Uterus (tissue), 3 donors: ENCODE measurements at regions not wholly inside any gene's neighbourhood (a gene's known extent, or its start where the extent isn't known, plus 50 kb on each side); places are given as distances from the start of the nearest gene placed in this dataset.

ENCODE experiments used
- DNase-seq, 2 donors: peaks; one replicate each; pipeline ENCODE4 v3.0.0-alpha.2; 2019 to 2020
- H3K27ac ChIP-seq, 2 donors: fragments of 200-600 bp; sonication (generic); 1 replicate in 1 of 2; 2 replicates in 1 of 2; pipeline ENCODE4 v1.5.1; 2016 to 2018
- H3K27me3 ChIP-seq, 2 donors: fragments of 200-600 bp; sonication (generic); one replicate each; pipeline ENCODE4 v1.5.1; 2018 to 2019; ENCODE audit warnings: control low read depth in 1 of 2
- H3K36me3 ChIP-seq, 2 donors: fragments of 200-600 bp; sonication (generic); one replicate each; pipeline ENCODE4 v1.5.1; 2019; ENCODE audit warnings: control low read depth in 1 of 2
- H3K4me1 ChIP-seq, 2 donors: fragments of 200-600 bp; sonication (generic); one replicate each; pipeline ENCODE4 v1.5.1; 2018 to 2019; ENCODE audit warnings: control low read depth in 1 of 2
- H3K4me3 ChIP-seq, 2 donors: fragments of 200-600 bp; sonication (generic); 1 replicate in 1 of 2; 2 replicates in 1 of 2; pipeline ENCODE4 v1.5.1; 2018 to 2019; ENCODE audit warnings: mild to moderate bottlenecking in 1 of 2
- H3K9me3 ChIP-seq, 2 donors: fragments of 200-600 bp; sonication (generic); one replicate each; pipeline ENCODE4 v1.5.1; 2019; ENCODE audit warnings: control low read depth in 1 of 2
- POLR2A ChIP-seq, 2 donors: fragments of 450-650 bp; IDR thresholded peaks; one replicate each; pipeline ENCODE4 v1.6.1; 2016; ENCODE audit warnings: antibody characterized with exemption in 2 of 2, mild to moderate bottlenecking in 1 of 2, moderate library complexity in 1 of 2
- intact Hi-C: fragments of 100-400 bp; cut with DNase I; formaldehyde crosslinking; loops from one replicate; pipeline ENCODE4 v1.15.1; 2023; ENCODE audit warnings: low total_unique reads
- TF ChIP-seq, protein P1 (sequence below), 4 experiments: fragments of 200-600 bp in 2 of 4; fragments of 450-650 bp in 2 of 4; sonication (generic) in 2 of 4; IDR thresholded peaks; one replicate each; pipeline ENCODE4 v1.5.1; 2016 to 2019; ENCODE audit warnings: antibody characterized with exemption in 4 of 4, mild to moderate bottlenecking in 2 of 4, moderate library complexity in 1 of 4
- donor health status: DM: yes; HTN: yes; CAD: no.

DNA sequence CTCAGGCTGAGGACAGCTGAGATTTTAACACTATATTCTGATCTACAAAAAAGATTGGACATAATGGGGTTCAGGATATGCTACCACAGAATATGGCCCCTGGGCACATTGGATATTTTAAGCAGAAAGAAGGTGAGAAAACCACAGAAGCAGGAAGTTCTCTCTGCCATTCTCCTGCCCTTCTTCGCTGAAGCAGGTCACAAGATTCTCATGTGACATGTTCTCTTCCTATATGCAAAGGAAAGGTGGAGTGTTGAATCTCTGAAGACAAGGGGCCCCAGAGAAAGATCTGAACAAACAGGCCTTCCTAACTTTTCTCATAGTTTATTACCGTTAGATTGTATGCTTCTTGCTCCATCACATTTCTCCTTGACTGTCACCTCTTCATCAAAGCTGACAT, 285.7 kb downstream of the S1PR1 start:
- H3K27ac ChIP-seq, result no peak overlapping the region
- no peaks in the 10 kb centered on the region for H3K27me3 ChIP-seq
- H3K9me3 ChIP-seq, result no peaks in the 10 kb centered on the region
- no peak for DNase-seq
- H3K4me1 ChIP-seq, result no peaks in the 10 kb centered on the region
- intact Hi-C loops, result no loop called here
- no peak overlapping the region for H3K4me3 ChIP-seq
- no peak for TF ChIP-seq POLR2A (IDR thresholded peaks at IDR 0.05)
- TF ChIP-seq, protein P1, sequence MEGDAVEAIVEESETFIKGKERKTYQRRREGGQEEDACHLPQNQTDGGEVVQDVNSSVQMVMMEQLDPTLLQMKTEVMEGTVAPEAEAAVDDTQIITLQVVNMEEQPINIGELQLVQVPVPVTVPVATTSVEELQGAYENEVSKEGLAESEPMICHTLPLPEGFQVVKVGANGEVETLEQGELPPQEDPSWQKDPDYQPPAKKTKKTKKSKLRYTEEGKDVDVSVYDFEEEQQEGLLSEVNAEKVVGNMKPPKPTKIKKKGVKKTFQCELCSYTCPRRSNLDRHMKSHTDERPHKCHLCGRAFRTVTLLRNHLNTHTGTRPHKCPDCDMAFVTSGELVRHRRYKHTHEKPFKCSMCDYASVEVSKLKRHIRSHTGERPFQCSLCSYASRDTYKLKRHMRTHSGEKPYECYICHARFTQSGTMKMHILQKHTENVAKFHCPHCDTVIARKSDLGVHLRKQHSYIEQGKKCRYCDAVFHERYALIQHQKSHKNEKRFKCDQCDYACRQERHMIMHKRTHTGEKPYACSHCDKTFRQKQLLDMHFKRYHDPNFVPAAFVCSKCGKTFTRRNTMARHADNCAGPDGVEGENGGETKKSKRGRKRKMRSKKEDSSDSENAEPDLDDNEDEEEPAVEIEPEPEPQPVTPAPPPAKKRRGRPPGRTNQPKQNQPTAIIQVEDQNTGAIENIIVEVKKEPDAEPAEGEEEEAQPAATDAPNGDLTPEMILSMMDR (IDR thresholded peaks at IDR 0.05), result no peak
- H3K36me3 ChIP-seq, result no peaks in the 10 kb centered on the region

DNA sequence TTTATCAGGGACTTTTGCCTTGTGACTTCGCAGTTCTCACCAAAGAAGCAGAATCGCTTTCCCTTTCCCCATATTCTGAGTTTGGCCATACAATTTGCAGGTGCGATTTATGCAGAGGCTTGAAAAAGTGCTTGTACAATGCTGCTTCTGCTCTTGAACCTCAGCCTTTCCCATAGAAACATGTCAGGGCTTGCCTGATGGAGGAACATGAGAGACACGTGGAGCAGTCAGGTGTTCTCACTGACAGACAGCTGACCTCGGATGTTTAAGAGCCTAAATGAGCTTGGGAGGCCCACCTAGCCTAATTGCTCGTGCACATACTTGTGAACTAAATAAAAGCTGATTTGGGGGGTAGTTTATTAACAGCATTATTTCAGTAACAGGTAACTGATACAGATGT, 290.0 kb downstream of the S1PR1 start:
- TF ChIP-seq POLR2A (IDR thresholded peaks at IDR 0.05), result no peak
- TF ChIP-seq, protein P1 (IDR thresholded peaks at IDR 0.05), result no peak
- H3K27ac ChIP-seq, result no peak overlapping the region
- H3K27me3 ChIP-seq, result no peaks in the 10 kb centered on the region
- intact Hi-C loops, result no loop called here
- no peaks in the 10 kb centered on the region for H3K36me3 ChIP-seq
- DNase-seq, result no peak
- H3K9me3 ChIP-seq, result no peaks in the 10 kb centered on the region
- no peak overlapping the region for H3K4me3 ChIP-seq
- H3K4me1 ChIP-seq, result no peaks in the 10 kb centered on the region

DNA sequence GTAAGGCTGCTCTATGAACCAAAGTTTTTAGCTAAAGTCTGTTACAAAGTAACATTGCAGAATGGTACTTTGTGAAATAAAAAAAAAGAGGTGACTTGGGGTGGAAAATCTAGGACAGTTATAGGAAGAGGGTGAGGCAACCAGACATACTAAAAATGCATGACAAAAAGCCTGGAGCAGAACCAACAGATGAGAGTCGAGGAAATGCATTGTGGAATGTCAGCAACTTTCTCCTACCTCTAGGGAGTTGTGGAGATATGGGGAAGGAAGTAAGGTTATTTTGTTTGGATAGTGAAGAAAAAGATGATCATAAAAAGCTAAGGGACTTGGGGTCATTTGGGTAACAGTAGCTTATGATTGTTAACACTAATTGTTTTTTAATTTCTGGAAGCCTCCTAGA, 295.6 kb downstream of the S1PR1 start:
- TF ChIP-seq POLR2A (IDR thresholded peaks at IDR 0.05), result no peak
- TF ChIP-seq, protein P1 (IDR thresholded peaks at IDR 0.05), result no peak
- intact Hi-C loops, result no loop called here
- H3K36me3 ChIP-seq, result no peaks in the 10 kb centered on the region

DNA sequence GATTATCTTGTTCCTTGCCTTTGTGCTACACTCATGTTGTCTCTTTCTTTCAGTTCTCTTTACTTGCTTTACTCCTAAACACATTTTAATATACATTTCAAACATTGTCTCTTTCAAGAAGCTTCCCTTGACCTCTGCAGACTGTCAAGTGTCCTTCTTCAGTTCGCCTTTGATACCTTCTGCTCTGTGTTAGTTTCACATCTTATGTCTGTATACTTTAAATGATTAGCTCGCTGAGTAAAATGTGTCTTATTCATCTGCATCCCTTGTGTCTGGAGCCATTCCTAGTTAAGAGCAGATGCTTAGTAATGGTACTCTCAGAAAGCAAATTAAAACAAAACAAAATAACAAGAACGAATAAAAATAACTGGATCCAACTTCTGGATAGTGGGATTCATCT, 303.3 kb downstream of the S1PR1 start:
- Histone ChIP-seq H3K27ac (no peak overlapping the region), H3K36me3 (no peaks in the 10 kb centered on the region), H3K27me3 (no peaks in the 10 kb centered on the region), H3K4me3 (no peak overlapping the region), H3K9me3 (no peaks in the 10 kb centered on the region), H3K4me1 (no peaks in the 10 kb centered on the region)
- intact Hi-C loops, result no loop called here
- TF ChIP-seq, protein P1 (IDR thresholded peaks at IDR 0.05), result no peak
- TF ChIP-seq POLR2A (IDR thresholded peaks at IDR 0.05), result no peak
- DNase-seq, result no peak

More for the DNA sequence above, 295.6 kb downstream of the S1PR1 start:
- H3K4me1 ChIP-seq, result no peaks in the 10 kb centered on the region
- no peak overlapping the region for H3K27ac ChIP-seq
- DNase-seq, result no peak
- H3K27me3 ChIP-seq, result no peaks in the 10 kb centered on the region
- no peak overlapping the region for H3K4me3 ChIP-seq
- no peaks in the 10 kb centered on the region for H3K9me3 ChIP-seq

DNA sequence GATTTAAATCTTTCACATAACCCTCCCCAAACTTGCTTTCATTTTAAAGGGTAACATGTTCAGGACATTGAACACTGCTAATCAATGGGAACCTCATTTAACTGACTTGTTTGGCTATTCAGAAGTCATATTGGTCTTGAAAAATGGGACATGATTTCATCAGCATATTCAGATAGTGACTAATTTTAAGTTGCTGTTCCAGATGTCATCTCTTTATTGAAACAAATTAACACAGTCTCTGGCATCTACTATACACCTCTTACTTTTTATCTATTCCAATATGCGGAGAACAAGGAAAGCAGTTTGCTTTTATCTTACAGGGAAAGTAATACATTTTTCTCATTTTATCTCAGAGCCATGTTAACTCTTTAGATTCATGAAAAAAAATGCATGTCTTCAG, 310.1 kb downstream of the S1PR1 start:
- H3K4me1 ChIP-seq, result no peaks in the 10 kb centered on the region
- H3K27me3 ChIP-seq, result no peaks in the 10 kb centered on the region
- no peaks in the 10 kb centered on the region for H3K36me3 ChIP-seq
- intact Hi-C loops, result no loop called here
- DNase-seq, result no peak
- no peak overlapping the region for H3K27ac ChIP-seq
- no peaks in the 10 kb centered on the region for H3K9me3 ChIP-seq
- TF ChIP-seq, protein P1 (IDR thresholded peaks at IDR 0.05), result no peak
- no peak for TF ChIP-seq POLR2A (IDR thresholded peaks at IDR 0.05)
- no peak overlapping the region for H3K4me3 ChIP-seq
